Suprapubic skin (tissue), 3 donors: ENCODE measurements at regions not wholly inside any gene's neighbourhood (a gene's known extent, or its start where the extent isn't known, plus 50 kb on each side); places are given as distances from the start of the nearest gene placed in this dataset.

Experiments
- EP300 ChIP-seq: sonication (generic); formaldehyde crosslinking; IDR thresholded peaks from one replicate; pipeline ENCODE4 v1.6.1; 2017; ENCODE audit warnings: antibody characterized with exemption
- POLR2A ChIP-seq, 2 donors: fragments of 450-650 bp; IDR thresholded peaks; one replicate each; pipeline ENCODE4 v1.6.1; 2017; ENCODE audit warnings: antibody characterized with exemption in 2 of 2, mild to moderate bottlenecking in 2 of 2, moderate library complexity in 2 of 2
- TF ChIP-seq, protein P1 (sequence below), 2 donors: fragments of 200-600 bp in 1 of 2; fragments of 450-650 bp in 1 of 2; sonication (generic) in 1 of 2; IDR thresholded peaks; one replicate each; pipeline ENCODE4 v1.5.1; 2016 to 2019; ENCODE audit warnings: antibody characterized with exemption in 2 of 2, mild to moderate bottlenecking in 1 of 2, moderate library complexity in 1 of 2

- TF ChIP-seq, protein P1, sequence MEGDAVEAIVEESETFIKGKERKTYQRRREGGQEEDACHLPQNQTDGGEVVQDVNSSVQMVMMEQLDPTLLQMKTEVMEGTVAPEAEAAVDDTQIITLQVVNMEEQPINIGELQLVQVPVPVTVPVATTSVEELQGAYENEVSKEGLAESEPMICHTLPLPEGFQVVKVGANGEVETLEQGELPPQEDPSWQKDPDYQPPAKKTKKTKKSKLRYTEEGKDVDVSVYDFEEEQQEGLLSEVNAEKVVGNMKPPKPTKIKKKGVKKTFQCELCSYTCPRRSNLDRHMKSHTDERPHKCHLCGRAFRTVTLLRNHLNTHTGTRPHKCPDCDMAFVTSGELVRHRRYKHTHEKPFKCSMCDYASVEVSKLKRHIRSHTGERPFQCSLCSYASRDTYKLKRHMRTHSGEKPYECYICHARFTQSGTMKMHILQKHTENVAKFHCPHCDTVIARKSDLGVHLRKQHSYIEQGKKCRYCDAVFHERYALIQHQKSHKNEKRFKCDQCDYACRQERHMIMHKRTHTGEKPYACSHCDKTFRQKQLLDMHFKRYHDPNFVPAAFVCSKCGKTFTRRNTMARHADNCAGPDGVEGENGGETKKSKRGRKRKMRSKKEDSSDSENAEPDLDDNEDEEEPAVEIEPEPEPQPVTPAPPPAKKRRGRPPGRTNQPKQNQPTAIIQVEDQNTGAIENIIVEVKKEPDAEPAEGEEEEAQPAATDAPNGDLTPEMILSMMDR (IDR thresholded peaks at IDR 0.05): no peak
- TF ChIP-seq POLR2A (IDR thresholded peaks at IDR 0.05) (no peak), EP300 (no peak)
These were observed 105.4 kb upstream of the C1orf174 start for GRCh38 chr1:4005431-4005830.
